ENCODE measurements at regions not wholly inside any gene's neighbourhood (a gene's known extent, or its start where the extent isn't known, plus 50 kb on each side); places are given as distances from the start of the nearest gene placed in this dataset.

GRCh38 chr2:121080013-121080772, 204.8 kb downstream of the TFCP2L1 start:
- CTCF ChIA-PET = interaction anchor here (0.5 to 1.6 kb wide), 17 partner anchors 8 to 750 kb away, joined by 3 to 32 read pairs (median 4); no protein-coding TSS in a partner anchor
- intact Hi-C loops (cut with micrococcal nuclease; ENCODE audit: unreplicated experiment) = loop anchor here (1.0 kb wide), 1 partner anchor 385 kb away; no protein-coding TSS in a partner anchor
- BruUV-seq (replicated peaks) = no TSS peak
- H3K4me1 ChIP-seq = peaks cover 12% of the 10 kb centered on the region
- Mint-ChIP-seq H3K27ac (ENCODE audit: unreplicated experiment) (no peak overlapping the region), H3K4me1 (ENCODE audit: low read depth, unreplicated experiment) (no peaks in the 10 kb centered on the region), H3K36me3 (ENCODE audit: insufficient read depth, unreplicated experiment) (peaks cover 3% of the 10 kb centered on the region), H3K9me3 (ENCODE audit: unreplicated experiment) (no peaks in the 10 kb centered on the region), H3K27me3 (ENCODE audit: insufficient read depth, unreplicated experiment) (no peaks in the 10 kb centered on the region), H3K4me3 (ENCODE audit: unreplicated experiment) (no peak overlapping the region)
- TF ChIP-seq CTCF (IDR thresholded peaks at IDR 0.05; ENCODE audit: insufficient read depth in 1 of 2, low read depth in 1 of 2, low read length in 1 of 2, severe bottlenecking in 1 of 2, unreplicated experiment in 1 of 2) = peak; percentile 80 to 95
- POLR2A ChIA-PET = no interaction called here
- H3K9me3 ChIP-seq = no peaks in the 10 kb centered on the region
- H3K27me3 ChIP-seq (replicated peaks; ENCODE audit: control insufficient read depth, insufficient read depth, low read length) = no peaks in the 10 kb centered on the region
- no peaks in the 10 kb centered on the region for H3K36me3 ChIP-seq (ENCODE audit: control insufficient read depth, insufficient read depth, low read length)
- peak; percentile 73 to 81 for DNase-seq
- H3K4me3 ChIP-seq (ENCODE audit: low read depth, low read length) = no peak overlapping the region

DNA sequence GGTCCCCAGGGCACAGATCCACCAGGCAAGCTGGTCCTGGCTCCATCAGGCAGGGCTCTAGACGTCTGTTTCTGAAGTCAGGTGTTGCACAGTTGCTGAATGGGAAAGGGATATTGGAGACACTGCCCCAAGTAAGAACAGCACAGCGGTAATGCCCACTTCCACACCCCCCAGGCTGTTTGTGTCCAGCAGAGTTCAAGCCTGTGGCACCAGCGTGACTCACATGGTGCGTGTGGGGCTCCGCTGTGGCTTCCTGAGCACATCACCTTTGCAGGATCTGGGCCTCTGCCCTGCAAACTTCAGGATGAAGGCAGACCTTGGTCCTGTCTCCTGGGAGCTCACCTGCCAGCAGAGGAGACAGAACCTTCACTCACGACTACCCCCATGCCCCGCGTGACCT, 203.3 kb downstream of the TFCP2L1 start:
- Histone ChIP-seq H3K4me1 (peaks cover 1% of the 10 kb centered on the region; the same call in 1 of the 2 replicates), H3K4me3 (ENCODE audit: low read depth, low read length) (no peak overlapping the region), H3K36me3 (ENCODE audit: control insufficient read depth, insufficient read depth, low read length) (no peaks in the 10 kb centered on the region), H3K27me3 (replicated peaks; ENCODE audit: control insufficient read depth, insufficient read depth, low read length) (no peaks in the 10 kb centered on the region), H3K9me3 (no peaks in the 10 kb centered on the region)
- TF ChIP-seq CTCF (IDR thresholded peaks at IDR 0.05; ENCODE audit: insufficient read depth in 1 of 2, low read depth in 1 of 2, low read length in 1 of 2, severe bottlenecking in 1 of 2, unreplicated experiment in 1 of 2) = no peak
- Mint-ChIP-seq H3K9me3 (ENCODE audit: unreplicated experiment) (no peaks in the 10 kb centered on the region), H3K27me3 (ENCODE audit: insufficient read depth, unreplicated experiment) (no peaks in the 10 kb centered on the region), H3K4me1 (ENCODE audit: low read depth, unreplicated experiment) (no peaks in the 10 kb centered on the region), H3K36me3 (ENCODE audit: insufficient read depth, unreplicated experiment) (no peaks in the 10 kb centered on the region), H3K27ac (ENCODE audit: unreplicated experiment) (no peak overlapping the region), H3K4me3 (ENCODE audit: unreplicated experiment) (no peak overlapping the region)
- intact Hi-C loops (cut with micrococcal nuclease; ENCODE audit: unreplicated experiment) = no loop called here
- no peak for DNase-seq
- CTCF ChIA-PET = interaction anchor here (0.7 kb wide), 1 partner anchor 386 kb away, joined by 3 read pairs; no protein-coding TSS in a partner anchor
- POLR2A ChIA-PET = no interaction called here
- BruUV-seq (replicated peaks) = no TSS peak

DNA sequence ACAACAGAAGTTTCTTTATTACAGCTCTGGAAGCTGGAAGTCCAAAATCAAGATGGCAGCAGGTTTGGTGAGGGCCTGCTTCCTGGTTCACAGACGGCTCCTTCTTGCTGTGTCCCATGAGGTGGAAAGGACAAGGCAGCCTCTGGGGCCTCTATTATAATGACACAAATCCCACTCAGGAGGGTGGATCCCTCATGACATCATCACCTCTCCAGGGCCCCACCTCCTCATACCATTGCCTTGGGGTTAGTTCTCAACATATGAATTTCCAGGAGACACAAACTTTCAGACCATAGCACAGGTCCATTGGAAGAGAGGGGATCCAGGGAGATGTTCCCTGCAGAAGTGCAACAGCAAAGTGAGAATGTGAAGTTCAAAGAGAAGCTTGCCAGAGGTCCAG, 202.8 kb downstream of the TFCP2L1 start:
- CTCF ChIA-PET = interaction anchor here (0.7 kb wide), 1 partner anchor 386 kb away, joined by 3 read pairs; no protein-coding TSS in a partner anchor
- Mint-ChIP-seq H3K4me1 (ENCODE audit: low read depth, unreplicated experiment) (no peaks in the 10 kb centered on the region), H3K36me3 (ENCODE audit: insufficient read depth, unreplicated experiment) (no peaks in the 10 kb centered on the region), H3K9me3 (ENCODE audit: unreplicated experiment) (no peaks in the 10 kb centered on the region), H3K4me3 (ENCODE audit: unreplicated experiment) (no peak overlapping the region), H3K27me3 (ENCODE audit: insufficient read depth, unreplicated experiment) (no peaks in the 10 kb centered on the region), H3K27ac (ENCODE audit: unreplicated experiment) (no peak overlapping the region)
- intact Hi-C loops (cut with micrococcal nuclease; ENCODE audit: unreplicated experiment) = no loop called here
- H3K4me1 ChIP-seq = no peaks in the 10 kb centered on the region
- BruUV-seq (replicated peaks) = no TSS peak
- no peaks in the 10 kb centered on the region for H3K36me3 ChIP-seq (ENCODE audit: control insufficient read depth, insufficient read depth, low read length)
- no peaks in the 10 kb centered on the region for H3K9me3 ChIP-seq
- no peak for DNase-seq
- POLR2A ChIA-PET = no interaction called here
- no peak for TF ChIP-seq CTCF (IDR thresholded peaks at IDR 0.05; ENCODE audit: insufficient read depth in 1 of 2, low read depth in 1 of 2, low read length in 1 of 2, severe bottlenecking in 1 of 2, unreplicated experiment in 1 of 2)
- H3K27me3 ChIP-seq (replicated peaks; ENCODE audit: control insufficient read depth, insufficient read depth, low read length) = no peaks in the 10 kb centered on the region
- H3K4me3 ChIP-seq (ENCODE audit: low read depth, low read length) = no peak overlapping the region

All from Caco-2 (cell line).